ENCODE measurements at regions not wholly inside any gene's neighbourhood (a gene's known extent, or its start where the extent isn't known, plus 50 kb on each side); places are given as distances from the start of the nearest gene placed in this dataset.

DNA sequence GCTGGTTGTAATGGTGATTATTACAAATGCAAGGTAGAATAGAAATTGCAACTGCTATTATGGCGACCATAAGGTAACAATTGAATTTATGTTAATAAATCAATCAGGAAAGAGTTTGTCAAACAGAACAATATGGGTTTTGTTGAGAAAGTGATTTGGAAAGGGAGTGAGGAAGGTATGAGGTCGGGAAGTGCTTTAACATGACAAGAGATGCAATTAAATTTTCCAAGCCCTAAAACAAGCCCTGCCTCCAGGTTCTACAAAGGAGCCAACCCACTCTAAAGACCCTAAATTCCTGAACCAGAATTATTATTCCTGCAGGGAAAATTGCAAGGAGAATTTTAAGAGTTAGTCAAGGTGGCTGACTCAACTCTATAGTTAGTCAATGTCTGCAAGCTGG lies 363.7 kb downstream of the BMPER start:
- no peak for TF ChIP-seq EZH2 (IDR thresholded peaks at IDR 0.05; ENCODE audit: low read depth)
- TF ChIP-seq, protein P1, sequence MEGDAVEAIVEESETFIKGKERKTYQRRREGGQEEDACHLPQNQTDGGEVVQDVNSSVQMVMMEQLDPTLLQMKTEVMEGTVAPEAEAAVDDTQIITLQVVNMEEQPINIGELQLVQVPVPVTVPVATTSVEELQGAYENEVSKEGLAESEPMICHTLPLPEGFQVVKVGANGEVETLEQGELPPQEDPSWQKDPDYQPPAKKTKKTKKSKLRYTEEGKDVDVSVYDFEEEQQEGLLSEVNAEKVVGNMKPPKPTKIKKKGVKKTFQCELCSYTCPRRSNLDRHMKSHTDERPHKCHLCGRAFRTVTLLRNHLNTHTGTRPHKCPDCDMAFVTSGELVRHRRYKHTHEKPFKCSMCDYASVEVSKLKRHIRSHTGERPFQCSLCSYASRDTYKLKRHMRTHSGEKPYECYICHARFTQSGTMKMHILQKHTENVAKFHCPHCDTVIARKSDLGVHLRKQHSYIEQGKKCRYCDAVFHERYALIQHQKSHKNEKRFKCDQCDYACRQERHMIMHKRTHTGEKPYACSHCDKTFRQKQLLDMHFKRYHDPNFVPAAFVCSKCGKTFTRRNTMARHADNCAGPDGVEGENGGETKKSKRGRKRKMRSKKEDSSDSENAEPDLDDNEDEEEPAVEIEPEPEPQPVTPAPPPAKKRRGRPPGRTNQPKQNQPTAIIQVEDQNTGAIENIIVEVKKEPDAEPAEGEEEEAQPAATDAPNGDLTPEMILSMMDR (conservative IDR thresholded peaks at IDR 0.05): no peak

Measured in PC-9 (cell line).